ENCODE measurements at regions not wholly inside any gene's neighbourhood (a gene's known extent, or its start where the extent isn't known, plus 50 kb on each side); places are given as distances from the start of the nearest gene placed in this dataset.

DNA sequence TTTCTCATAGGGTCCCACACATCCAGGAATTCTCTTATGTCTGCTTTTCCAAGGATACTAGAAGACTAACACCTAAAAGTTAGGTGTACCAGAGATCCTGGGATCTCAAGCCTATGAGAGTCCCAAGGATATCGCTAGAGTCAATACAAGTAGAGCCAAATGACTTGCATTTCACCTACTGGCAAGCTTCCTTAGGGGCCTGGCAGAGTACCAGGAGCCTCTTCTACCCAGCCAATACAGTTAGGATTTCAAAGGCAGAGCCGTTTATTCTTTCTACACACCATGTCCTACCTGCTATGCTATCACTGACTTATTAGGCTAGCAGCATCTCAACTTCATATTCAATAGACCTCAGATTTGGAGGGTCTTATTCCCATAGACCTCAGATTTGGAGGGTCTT is 53.5 kb upstream of the UNC5B start:
- POLR2A ChIA-PET = interaction anchor here (1.0 kb wide), 1 partner anchor 10 kb away, joined by 3 read pairs; no protein-coding TSS in a partner anchor
- H3K4me3 ChIP-seq = no peak overlapping the region
- DNase-seq (ENCODE audit: extremely low read depth in 1 of 4, low spot score in 3 of 4) (no peak), ATAC-seq (no peak), FAIRE-seq (no peak)
- in situ Hi-C loops (cut with MboI) = no loop called here
- CTCF ChIA-PET (ENCODE audit: low intra/inter-chr PET ratio) = no interaction called here
- 7% methylated on average over 2 of the region's 2 CpGs for WGBS (ENCODE audit: insufficient coverage, low coverage, missing lambda C conversion rate)
- no peaks in the 10 kb centered on the region for H3K9me1 ChIP-seq (ENCODE audit: control insufficient read depth, insufficient read depth, low read length)
- intact Hi-C loops (cut with micrococcal nuclease) = no loop called here
- H3K79me2 ChIP-seq (ENCODE audit: control insufficient read depth, insufficient read depth, low read length) = no peaks in the 10 kb centered on the region
- TF ChIP-seq PYGO2 (tag; IDR thresholded peaks at IDR 0.05) (no peak), MAZ (CRISPR knock-in tag; conservative IDR thresholded peaks at IDR 0.05 in 1 of 2, IDR thresholded peaks at IDR 0.05 in 1 of 2) (no peak), CREBBP (IDR thresholded peaks at IDR 0.05; ENCODE audit: low read depth, low read length) (no peak)
- H2AFZ ChIP-seq (ENCODE audit: low read depth, low read length) = no peak overlapping the region
- peaks cover 0 to 10% of the 10 kb centered on the region in 2 experiments; a peak in 3 of 5 replicates for H3K4me1 ChIP-seq (replicated peaks in 1 of 2; ENCODE audit: control insufficient read depth in 2 of 2, insufficient read depth in 2 of 2, low read length in 2 of 2)
- H4K20me1 ChIP-seq (replicated peaks; ENCODE audit: control insufficient read depth, insufficient read depth, low read length) = no peaks in the 10 kb centered on the region
- no peaks in the 10 kb centered on the region for H3K9me3 ChIP-seq (replicated peaks; ENCODE audit: control insufficient read depth, insufficient read depth, low read depth, low read length)
- H3K9ac ChIP-seq (ENCODE audit: insufficient read depth in 1 of 2, low read depth in 2 of 2, low read length in 2 of 2) = no peak overlapping the region
- H3K27me3 ChIP-seq (ENCODE audit: control insufficient read depth in 2 of 2, insufficient read depth in 2 of 2, low read length in 2 of 2) = peaks cover 0 to 12% of the 10 kb centered on the region in 2 experiments; a peak in 2 of 5 replicates
- BruUV-seq (replicated peaks) = no TSS peak
- no peak overlapping the region for H3K27ac ChIP-seq (ENCODE audit: extremely low read depth, low read depth, low read length)
- no peaks in the 10 kb centered on the region for H3K36me3 ChIP-seq (ENCODE audit: control insufficient read depth, insufficient read depth, low read length)
- H3K4me2 ChIP-seq (ENCODE audit: insufficient read depth, low read length) = no peak overlapping the region

DNA sequence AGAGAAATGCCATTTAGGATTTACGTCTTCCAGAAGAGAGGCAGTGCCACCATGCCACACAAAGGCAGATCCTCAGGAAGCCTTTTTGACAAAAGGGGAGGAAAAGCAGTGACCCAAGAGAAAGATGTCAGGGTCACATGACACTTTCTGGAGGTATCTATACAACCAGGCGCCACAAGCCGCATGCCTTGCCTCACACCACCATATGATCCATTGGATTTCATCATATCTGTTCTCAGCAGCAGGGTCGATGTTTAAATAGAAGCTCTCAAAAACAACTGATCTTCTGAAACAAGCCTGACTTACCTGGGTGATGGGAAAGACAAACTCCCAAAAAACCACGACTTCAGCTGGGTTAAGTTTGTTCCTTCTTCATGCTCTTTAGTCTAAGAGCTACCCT is 52.5 kb upstream of the UNC5B start:
- H3K4me1 ChIP-seq (replicated peaks in 1 of 2; ENCODE audit: control insufficient read depth in 2 of 2, insufficient read depth in 2 of 2, low read length in 2 of 2) = peaks cover 0 to 10% of the 10 kb centered on the region in 2 experiments; a peak in 3 of 5 replicates
- H3K79me2 ChIP-seq (ENCODE audit: control insufficient read depth, insufficient read depth, low read length) = no peaks in the 10 kb centered on the region
- no peak overlapping the region for H3K27ac ChIP-seq (ENCODE audit: extremely low read depth, low read depth, low read length)
- ATAC-seq (peak; percentile 53; the same call in 2 of the 3 replicates), FAIRE-seq (no peak), DNase-seq (ENCODE audit: extremely low read depth in 1 of 4, low spot score in 3 of 4) (peak in 2 of 4 experiments; percentile 23 to 25)
- H3K27me3 ChIP-seq (ENCODE audit: control insufficient read depth in 2 of 2, insufficient read depth in 2 of 2, low read length in 2 of 2) = peaks cover 0 to 6% of the 10 kb centered on the region in 2 experiments; a peak in 1 of 5 replicates
- ChIA-PET CTCF (ENCODE audit: low intra/inter-chr PET ratio) (no interaction called here), POLR2A (interaction anchor here (1.2 to 1.3 kb wide), 2 partner anchors 11 to 76 kb away, joined by 3 read pairs; no protein-coding TSS in a partner anchor)
- intact Hi-C loops (cut with micrococcal nuclease) = no loop called here
- BruUV-seq (replicated peaks) = no TSS peak
- H2AFZ ChIP-seq (ENCODE audit: low read depth, low read length) = no peak overlapping the region
- H3K9ac ChIP-seq (ENCODE audit: insufficient read depth in 1 of 2, low read depth in 2 of 2, low read length in 2 of 2) = no peak overlapping the region
- no peaks in the 10 kb centered on the region for H3K9me3 ChIP-seq (replicated peaks; ENCODE audit: control insufficient read depth, insufficient read depth, low read depth, low read length)
- H3K4me2 ChIP-seq (ENCODE audit: insufficient read depth, low read length) = no peak overlapping the region
- no peaks in the 10 kb centered on the region for H3K36me3 ChIP-seq (ENCODE audit: control insufficient read depth, insufficient read depth, low read length)
- H4K20me1 ChIP-seq (replicated peaks; ENCODE audit: control insufficient read depth, insufficient read depth, low read length) = no peaks in the 10 kb centered on the region
- no peaks in the 10 kb centered on the region for H3K9me1 ChIP-seq (ENCODE audit: control insufficient read depth, insufficient read depth, low read length)
- 3% methylated on average over 5 of the region's 5 CpGs for WGBS (ENCODE audit: insufficient coverage, low coverage, missing lambda C conversion rate)
- in situ Hi-C loops (cut with MboI) = no loop called here
- no peak overlapping the region for H3K4me3 ChIP-seq
- TF ChIP-seq CTBP1 (IDR thresholded peaks at IDR 0.05; ENCODE audit: borderline replicate concordance) = 0 out of 2 replicates have a peak, but pooled peaks have one; percentile 30
- TF ChIP-seq PHTF2 (CRISPR knock-in tag; IDR thresholded peaks at IDR 0.05) = no peak
- TF ChIP-seq, protein P1, sequence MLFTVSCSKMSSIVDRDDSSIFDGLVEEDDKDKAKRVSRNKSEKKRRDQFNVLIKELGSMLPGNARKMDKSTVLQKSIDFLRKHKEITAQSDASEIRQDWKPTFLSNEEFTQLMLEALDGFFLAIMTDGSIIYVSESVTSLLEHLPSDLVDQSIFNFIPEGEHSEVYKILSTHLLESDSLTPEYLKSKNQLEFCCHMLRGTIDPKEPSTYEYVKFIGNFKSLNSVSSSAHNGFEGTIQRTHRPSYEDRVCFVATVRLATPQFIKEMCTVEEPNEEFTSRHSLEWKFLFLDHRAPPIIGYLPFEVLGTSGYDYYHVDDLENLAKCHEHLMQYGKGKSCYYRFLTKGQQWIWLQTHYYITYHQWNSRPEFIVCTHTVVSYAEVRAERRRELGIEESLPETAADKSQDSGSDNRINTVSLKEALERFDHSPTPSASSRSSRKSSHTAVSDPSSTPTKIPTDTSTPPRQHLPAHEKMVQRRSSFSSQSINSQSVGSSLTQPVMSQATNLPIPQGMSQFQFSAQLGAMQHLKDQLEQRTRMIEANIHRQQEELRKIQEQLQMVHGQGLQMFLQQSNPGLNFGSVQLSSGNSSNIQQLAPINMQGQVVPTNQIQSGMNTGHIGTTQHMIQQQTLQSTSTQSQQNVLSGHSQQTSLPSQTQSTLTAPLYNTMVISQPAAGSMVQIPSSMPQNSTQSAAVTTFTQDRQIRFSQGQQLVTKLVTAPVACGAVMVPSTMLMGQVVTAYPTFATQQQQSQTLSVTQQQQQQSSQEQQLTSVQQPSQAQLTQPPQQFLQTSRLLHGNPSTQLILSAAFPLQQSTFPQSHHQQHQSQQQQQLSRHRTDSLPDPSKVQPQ (CRISPR knock-in tag; IDR thresholded peaks at IDR 0.05; ENCODE audit: borderline replicate concordance) = no peak
- no peak for TF ChIP-seq PHF21A (IDR thresholded peaks at IDR 0.05; ENCODE audit: borderline replicate concordance, low read depth)
- no peak for TF ChIP-seq TFAM (CRISPR knock-in tag; conservative IDR thresholded peaks at IDR 0.05)
- no peak; the same call in 1 of the 2 replicates for TF ChIP-seq SMAD3 (CRISPR knock-in tag; conservative IDR thresholded peaks at IDR 0.05)
- no peak for TF ChIP-seq CBX8 (IDR thresholded peaks at IDR 0.05; ENCODE audit: borderline replicate concordance, extremely low read depth, low read depth, low read length, poor library complexity, severe bottlenecking)
- TF ChIP-seq, protein P2, sequence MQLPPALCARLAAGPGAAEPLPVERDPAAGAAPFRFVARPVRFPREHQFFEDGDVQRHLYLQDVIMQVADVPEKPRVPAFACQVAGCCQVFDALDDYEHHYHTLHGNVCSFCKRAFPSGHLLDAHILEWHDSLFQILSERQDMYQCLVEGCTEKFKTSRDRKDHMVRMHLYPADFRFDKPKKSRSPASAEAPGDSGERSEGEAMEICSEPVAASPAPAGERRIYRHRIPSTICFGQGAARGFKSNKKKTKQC (CRISPR knock-in tag; IDR thresholded peaks at IDR 0.05) = peak; percentile 36; the same call in 1 of the 2 replicates
- no peak for TF ChIP-seq U2AF1 (optimal IDR thresholded peaks at IDR 0.05; ENCODE audit: low read depth, low read length)
- peak in 1 of 2 experiments; percentile 66; a peak in 2 of 4 replicates for TF ChIP-seq TEAD1 (CRISPR knock-in tag; IDR thresholded peaks at IDR 0.05)

Measured in K562 (cell line).